Astrocyte (in vitro differentiated cells and primary cell): ENCODE measurements at regions not wholly inside any gene's neighbourhood (a gene's known extent, or its start where the extent isn't known, plus 50 kb on each side); places are given as distances from the start of the nearest gene placed in this dataset.

Experiments
- DNase-seq: peaks from one replicate; pipeline ENCODE4 v3.0.0-alpha.2; 2010; ENCODE audit warnings: low read depth
- FAIRE-seq: peaks from 2 replicates; lab custom pipeline; 2011; peaks lifted over from hg19 to GRCh38; lab: Jason Lieb, UNC
- H2AFZ ChIP-seq: 2 replicates; pipeline ENCODE4 v1.6.0; 2012; ENCODE audit warnings: low read depth, low read length, inconsistent platforms
- H3K27ac ChIP-seq: 2 replicates; pipeline ENCODE4 v1.5.1; 2011; ENCODE audit warnings: low read depth, low read length, inconsistent platforms
- H3K27me3 ChIP-seq: 2 replicates; pipeline ENCODE4 v1.6.0; 2011; ENCODE audit warnings: low read length, inconsistent platforms; ENCODE audit not compliant: insufficient read depth
- H3K36me3 ChIP-seq: 2 replicates; pipeline ENCODE4 v1.5.1; 2011; ENCODE audit warnings: low read length, inconsistent platforms; ENCODE audit not compliant: insufficient read depth
- H3K4me1 ChIP-seq: 2 replicates; pipeline ENCODE4 v1.5.1; 2011; ENCODE audit warnings: low read length, inconsistent platforms; ENCODE audit not compliant: insufficient read depth
- H3K4me2 ChIP-seq: 2 replicates; pipeline ENCODE4 v1.6.0; 2012; ENCODE audit warnings: low read length, inconsistent platforms
- H3K4me3 ChIP-seq: 2 replicates; pipeline ENCODE4 v1.5.1; 2011; ENCODE audit warnings: low read depth, mild to moderate bottlenecking, low read length, inconsistent platforms; ENCODE audit not compliant: insufficient read depth
- H3K79me2 ChIP-seq: 2 replicates; pipeline ENCODE4 v1.6.0; 2012; ENCODE audit warnings: mild to moderate bottlenecking, low read length, inconsistent platforms; ENCODE audit not compliant: insufficient read depth
- H3K9ac ChIP-seq: 2 replicates; pipeline ENCODE4 v1.6.0; 2012; ENCODE audit warnings: mild to moderate bottlenecking, low read length, inconsistent platforms
- H3K9me3 ChIP-seq: 2 replicates; pipeline ENCODE4 v1.5.1; 2012; ENCODE audit warnings: low read depth, mild to moderate bottlenecking, low read length, inconsistent platforms; ENCODE audit not compliant: insufficient read depth
- H4K20me1 ChIP-seq: 2 replicates; pipeline ENCODE4 v1.6.0; 2012; ENCODE audit warnings: low read length, inconsistent platforms; ENCODE audit not compliant: insufficient read depth
- H3K27ac Mint-ChIP-seq: one replicate; pipeline ENCODE4 v1.8.0; 2021; ENCODE audit warnings: mild to moderate bottlenecking, mixed read lengths; ENCODE audit not compliant: unreplicated experiment
- H3K27me3 Mint-ChIP-seq: one replicate; pipeline ENCODE4 v1.8.0; 2021; ENCODE audit warnings: low read depth, mixed read lengths; ENCODE audit not compliant: unreplicated experiment
- H3K36me3 Mint-ChIP-seq: one replicate; pipeline ENCODE4 v1.8.0; 2021; ENCODE audit warnings: low read depth, mixed read lengths; ENCODE audit not compliant: unreplicated experiment
- H3K4me1 Mint-ChIP-seq: one replicate; pipeline ENCODE4 v1.8.0; 2021; ENCODE audit warnings: low read depth, mixed read lengths; ENCODE audit not compliant: unreplicated experiment
- H3K4me3 Mint-ChIP-seq: one replicate; pipeline ENCODE4 v1.8.0; 2021; ENCODE audit warnings: mild to moderate bottlenecking, moderate library complexity, mixed read lengths; ENCODE audit not compliant: unreplicated experiment
- H3K9me3 Mint-ChIP-seq: one replicate; pipeline ENCODE4 v1.8.0; 2021; ENCODE audit warnings: mild to moderate bottlenecking, mixed read lengths; ENCODE audit not compliant: unreplicated experiment
- EZH2 ChIP-seq: IDR thresholded peaks from 2 replicates; pipeline ENCODE4 v1.6.1; 2012; ENCODE audit warnings: mild to moderate bottlenecking, low read length, inconsistent platforms; ENCODE audit not compliant: insufficient read depth
- TF ChIP-seq, protein P1 (sequence below): IDR thresholded peaks from 2 replicates; pipeline ENCODE4 v1.5.1; 2011; ENCODE audit warnings: low read depth, mild to moderate bottlenecking, inconsistent platforms, low read length, moderate library complexity; ENCODE audit not compliant: insufficient read depth

DNA sequence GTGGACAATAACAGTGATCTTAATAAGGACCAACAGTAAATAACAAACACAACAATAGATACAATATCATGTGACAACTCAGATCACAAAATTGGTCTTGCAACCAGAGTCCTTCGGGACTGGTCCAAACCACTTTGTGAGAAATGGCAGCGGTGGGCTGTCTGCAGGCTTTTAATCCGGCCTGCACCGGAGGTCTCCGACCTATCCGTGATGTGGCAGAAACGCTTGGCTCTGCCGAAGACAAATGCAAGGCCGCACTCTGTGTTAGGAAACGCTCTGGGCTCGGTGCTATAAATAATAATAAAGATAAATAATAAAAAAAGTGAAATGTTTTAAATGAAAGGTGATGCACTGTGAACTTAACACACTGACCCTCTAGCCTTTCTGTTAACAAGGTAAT, 810.6 kb upstream of the NR2F2 start:
- Histone ChIP-seq H3K79me2 (no peaks in the 10 kb centered on the region), H3K4me1 (no peaks in the 10 kb centered on the region), H3K4me3 (no peak overlapping the region), H3K36me3 (no peaks in the 10 kb centered on the region), H4K20me1 (no peaks in the 10 kb centered on the region), H2AFZ (no peak overlapping the region), H3K9me3 (no peaks in the 10 kb centered on the region), H3K27ac (no peak overlapping the region), H3K27me3 (no peaks in the 10 kb centered on the region), H3K4me2 (no peak overlapping the region), H3K9ac (no peak overlapping the region)
- no peak for DNase-seq
- Mint-ChIP-seq H3K27ac (no peak overlapping the region), H3K36me3 (no peaks in the 10 kb centered on the region), H3K27me3 (no peaks in the 10 kb centered on the region), H3K4me1 (peaks cover 9% of the 10 kb centered on the region), H3K9me3 (no peaks in the 10 kb centered on the region), H3K4me3 (no peak overlapping the region)
- FAIRE-seq, result no peak
- TF ChIP-seq EZH2, result no peak
- TF ChIP-seq, protein P1, sequence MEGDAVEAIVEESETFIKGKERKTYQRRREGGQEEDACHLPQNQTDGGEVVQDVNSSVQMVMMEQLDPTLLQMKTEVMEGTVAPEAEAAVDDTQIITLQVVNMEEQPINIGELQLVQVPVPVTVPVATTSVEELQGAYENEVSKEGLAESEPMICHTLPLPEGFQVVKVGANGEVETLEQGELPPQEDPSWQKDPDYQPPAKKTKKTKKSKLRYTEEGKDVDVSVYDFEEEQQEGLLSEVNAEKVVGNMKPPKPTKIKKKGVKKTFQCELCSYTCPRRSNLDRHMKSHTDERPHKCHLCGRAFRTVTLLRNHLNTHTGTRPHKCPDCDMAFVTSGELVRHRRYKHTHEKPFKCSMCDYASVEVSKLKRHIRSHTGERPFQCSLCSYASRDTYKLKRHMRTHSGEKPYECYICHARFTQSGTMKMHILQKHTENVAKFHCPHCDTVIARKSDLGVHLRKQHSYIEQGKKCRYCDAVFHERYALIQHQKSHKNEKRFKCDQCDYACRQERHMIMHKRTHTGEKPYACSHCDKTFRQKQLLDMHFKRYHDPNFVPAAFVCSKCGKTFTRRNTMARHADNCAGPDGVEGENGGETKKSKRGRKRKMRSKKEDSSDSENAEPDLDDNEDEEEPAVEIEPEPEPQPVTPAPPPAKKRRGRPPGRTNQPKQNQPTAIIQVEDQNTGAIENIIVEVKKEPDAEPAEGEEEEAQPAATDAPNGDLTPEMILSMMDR, result no peak

DNA sequence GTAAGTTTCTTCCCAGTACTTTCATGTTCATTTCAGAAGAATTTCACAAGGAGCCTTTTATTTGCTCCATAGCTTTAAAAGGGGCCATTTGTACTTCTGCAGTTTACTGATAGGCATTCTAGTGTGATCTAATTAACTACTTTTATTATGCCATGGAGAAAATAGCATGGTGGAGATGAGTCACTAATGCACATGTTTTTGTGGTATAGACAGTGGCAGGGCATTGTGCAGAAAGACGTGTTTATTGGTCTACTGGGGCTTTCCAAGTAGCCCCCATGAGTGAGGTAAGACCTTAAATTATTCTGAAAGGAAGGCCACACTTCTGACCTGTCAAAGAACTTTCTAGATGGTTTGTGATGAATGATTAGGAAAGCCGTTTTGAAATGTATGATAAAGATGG, 810.0 kb upstream of the NR2F2 start:
- no peak overlapping the region for H3K4me3 Mint-ChIP-seq
- Histone ChIP-seq H3K4me3 (no peak overlapping the region), H3K36me3 (no peaks in the 10 kb centered on the region), H3K27ac (no peak overlapping the region), H4K20me1 (no peaks in the 10 kb centered on the region), H3K4me2 (no peak overlapping the region), H3K79me2 (no peaks in the 10 kb centered on the region), H3K9me3 (no peaks in the 10 kb centered on the region), H3K27me3 (no peaks in the 10 kb centered on the region), H2AFZ (no peak overlapping the region), H3K4me1 (no peaks in the 10 kb centered on the region), H3K9ac (no peak overlapping the region)
- FAIRE-seq (no peak), DNase-seq (peak; percentile 46)
- peaks cover 9% of the 10 kb centered on the region for H3K4me1 Mint-ChIP-seq
- TF ChIP-seq, protein P1, result no peak
- TF ChIP-seq EZH2, result no peak
- H3K9me3 Mint-ChIP-seq, result no peaks in the 10 kb centered on the region
- H3K36me3 Mint-ChIP-seq, result no peaks in the 10 kb centered on the region
- no peak overlapping the region for H3K27ac Mint-ChIP-seq
- H3K27me3 Mint-ChIP-seq, result no peaks in the 10 kb centered on the region

DNA sequence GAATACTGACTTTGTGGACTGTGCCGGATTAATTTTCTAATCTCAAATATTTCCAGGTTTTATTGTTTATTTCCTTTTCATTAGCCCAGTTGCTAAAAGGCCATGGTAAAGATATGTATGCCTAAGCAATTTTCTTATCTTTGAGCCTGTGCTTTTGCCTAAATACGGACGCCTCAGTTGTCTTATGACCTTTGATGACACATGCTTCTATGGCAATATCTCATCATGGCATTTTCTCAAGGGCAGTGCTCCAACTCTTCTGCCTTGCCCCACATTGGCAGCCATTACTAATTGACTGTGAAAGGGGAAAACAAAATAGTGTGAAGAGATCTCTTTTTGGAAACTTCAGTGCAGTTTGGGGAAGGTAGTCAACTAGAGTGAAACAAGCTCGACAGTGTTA, 809.6 kb upstream of the NR2F2 start:
- no peak overlapping the region for H3K9ac ChIP-seq
- peaks cover 9% of the 10 kb centered on the region for H3K4me1 Mint-ChIP-seq
- H3K4me1 ChIP-seq, result no peaks in the 10 kb centered on the region
- H3K27me3 Mint-ChIP-seq, result no peaks in the 10 kb centered on the region
- H3K9me3 Mint-ChIP-seq, result no peaks in the 10 kb centered on the region
- no peak overlapping the region for H2AFZ ChIP-seq
- H3K27me3 ChIP-seq, result no peaks in the 10 kb centered on the region
- no peaks in the 10 kb centered on the region for H4K20me1 ChIP-seq
- H3K79me2 ChIP-seq, result no peaks in the 10 kb centered on the region
- H3K36me3 Mint-ChIP-seq, result no peaks in the 10 kb centered on the region
- H3K9me3 ChIP-seq, result no peaks in the 10 kb centered on the region
- no peak overlapping the region for H3K27ac ChIP-seq
- no peak overlapping the region for H3K4me2 ChIP-seq
- no peaks in the 10 kb centered on the region for H3K36me3 ChIP-seq
- TF ChIP-seq, protein P1, result no peak
- no peak for TF ChIP-seq EZH2
- FAIRE-seq, result no peak
- no peak overlapping the region for H3K4me3 ChIP-seq
- H3K4me3 Mint-ChIP-seq, result no peak overlapping the region
- DNase-seq, result no peak
- H3K27ac Mint-ChIP-seq, result no peak overlapping the region
